RKO (cell line): ENCODE measurements at regions not wholly inside any gene's neighbourhood (a gene's known extent, or its start where the extent isn't known, plus 50 kb on each side); places are given as distances from the start of the nearest gene placed in this dataset.
A peak's percentile ranks its signal among the peaks of the same experiment; 100 is the strongest.

Experiments
- DNase-seq: peaks from one replicate; pipeline ENCODE4 v3.0.0-alpha.2; 2016; ENCODE audit warnings: low spot score

DNA sequence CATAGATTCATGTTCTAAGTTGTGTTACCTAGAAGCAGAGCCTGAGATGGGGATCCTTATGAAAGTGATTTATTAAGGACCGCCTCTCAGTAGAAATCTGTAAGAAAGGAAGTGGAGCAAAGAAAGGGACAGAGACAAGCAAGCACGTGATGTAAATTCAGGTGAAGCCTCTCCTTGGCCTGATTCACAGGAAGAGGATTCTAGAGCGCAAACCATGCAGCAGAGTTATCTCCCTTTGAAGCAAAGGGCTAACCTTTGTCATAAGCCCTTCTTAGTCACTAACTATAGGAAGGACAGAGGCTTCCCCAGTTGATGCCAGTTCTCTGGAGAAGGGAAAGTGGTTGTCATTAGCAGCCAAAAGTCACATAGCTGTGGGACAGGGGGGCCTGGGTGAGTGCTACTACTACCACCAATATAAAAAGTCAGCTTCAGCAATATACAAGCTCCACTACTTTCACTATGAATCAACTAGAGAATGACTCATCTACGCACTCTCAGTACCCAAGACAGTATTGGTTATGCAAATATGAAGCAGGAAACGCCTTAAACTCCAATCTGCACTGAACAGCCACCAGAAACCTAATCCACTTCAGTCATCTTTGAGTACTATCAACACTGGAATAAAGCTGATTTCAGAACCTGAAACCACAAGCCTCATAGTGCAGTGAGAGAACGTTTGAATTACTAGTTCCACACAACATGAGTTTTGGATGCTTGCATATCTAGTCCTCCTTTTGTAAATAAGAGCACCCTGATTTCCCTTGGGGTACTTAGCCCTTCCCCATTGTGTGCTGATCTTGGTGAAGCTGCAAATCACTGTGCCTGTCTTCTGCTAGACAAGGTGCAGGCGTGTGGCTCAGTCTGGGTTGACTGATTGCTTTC, 162.7 kb downstream of the ZNF608 start:
- DNase-seq = peak; percentile 54

DNA sequence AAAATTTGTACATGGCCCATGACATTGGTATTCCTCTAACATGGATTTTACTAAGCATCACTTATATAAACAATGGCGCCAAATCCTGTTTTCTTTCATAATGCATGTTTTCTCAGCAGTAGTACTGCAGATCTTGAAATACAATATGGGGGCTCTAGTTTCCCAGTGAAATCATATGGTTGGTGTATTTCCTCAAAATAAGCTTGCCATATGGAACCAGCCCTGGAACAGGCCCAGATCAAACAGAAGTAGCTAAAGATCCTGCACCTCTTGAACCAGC, 163.9 kb downstream of the ZNF608 start:
- no peak for DNase-seq

DNA sequence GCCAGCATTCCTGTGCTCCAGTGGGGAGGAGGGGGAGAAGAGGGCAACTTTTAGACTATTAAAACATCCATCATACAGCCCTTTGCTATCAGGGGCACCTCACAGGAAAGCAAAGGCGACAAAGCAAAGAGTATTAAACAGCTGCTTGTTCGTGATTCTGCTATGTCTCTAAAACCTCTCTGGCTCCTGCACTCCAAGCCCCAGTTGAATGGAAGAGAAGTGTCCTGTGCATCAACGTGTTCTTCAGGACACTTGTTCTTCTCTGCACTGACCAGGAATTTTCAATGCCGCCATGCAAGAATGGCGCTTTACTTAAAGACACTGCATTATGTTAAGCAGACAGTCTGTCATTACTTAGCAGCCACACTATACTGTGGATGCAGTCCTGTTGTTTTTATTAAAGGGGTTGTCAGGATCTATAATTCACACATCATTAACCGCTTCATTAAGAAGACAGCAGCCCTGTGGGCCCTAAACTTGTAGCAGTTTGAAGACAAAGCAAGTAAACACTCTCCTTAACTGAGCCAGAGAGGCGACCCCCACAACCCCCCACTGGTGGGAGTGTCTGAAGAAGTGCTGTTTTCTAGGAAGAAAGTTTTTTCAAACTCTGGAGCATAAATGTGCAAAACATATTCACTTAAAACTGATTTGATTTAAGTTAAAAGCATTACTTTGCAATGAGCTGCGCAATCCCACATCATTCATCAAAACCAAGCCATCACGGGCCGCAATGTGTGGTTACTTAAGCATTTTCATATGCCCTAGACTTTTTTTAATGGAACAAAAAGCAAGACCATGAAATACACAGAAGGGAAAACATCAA, 164.5 kb downstream of the ZNF608 start:
- DNase-seq = no peak

DNA sequence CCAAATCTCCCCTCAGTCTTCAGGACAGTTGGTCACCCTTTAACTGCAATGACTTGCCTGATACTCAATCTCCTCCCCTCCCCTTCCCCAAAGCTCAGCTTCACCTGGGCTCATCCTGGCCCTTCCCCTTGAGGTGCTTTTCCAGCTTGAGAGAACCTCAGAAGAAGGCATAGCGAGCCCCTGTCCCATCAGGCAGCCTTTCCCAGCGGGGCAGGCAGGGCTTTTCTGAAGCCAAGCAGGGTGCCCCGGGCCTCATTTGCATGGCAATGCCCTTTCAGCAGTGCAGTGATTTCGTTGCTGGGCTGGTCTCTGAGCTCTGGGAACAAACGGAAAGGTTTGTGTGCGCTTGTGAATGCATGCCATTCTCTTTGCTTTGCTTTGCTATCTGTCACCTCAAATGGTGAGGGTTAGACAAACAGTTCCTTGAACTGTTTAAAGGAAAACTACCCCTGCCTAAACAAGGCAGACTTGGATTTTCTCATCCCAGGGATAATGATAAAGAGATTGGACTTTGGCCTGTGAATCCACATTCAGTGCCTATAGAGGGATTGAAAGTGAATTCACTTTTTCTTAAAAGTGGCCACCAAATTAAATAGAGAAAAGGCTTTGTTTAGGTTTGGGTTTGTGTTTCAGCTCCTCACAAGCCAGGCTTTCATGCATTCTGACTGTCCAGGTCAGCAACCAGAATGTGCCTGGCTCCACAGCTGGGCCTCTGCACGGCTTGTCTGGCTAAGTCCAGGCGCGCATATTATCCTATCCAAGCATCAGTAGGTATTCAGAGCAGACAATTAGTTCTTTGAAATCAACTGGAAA, 165.3 kb downstream of the ZNF608 start:
- no peak for DNase-seq

DNA sequence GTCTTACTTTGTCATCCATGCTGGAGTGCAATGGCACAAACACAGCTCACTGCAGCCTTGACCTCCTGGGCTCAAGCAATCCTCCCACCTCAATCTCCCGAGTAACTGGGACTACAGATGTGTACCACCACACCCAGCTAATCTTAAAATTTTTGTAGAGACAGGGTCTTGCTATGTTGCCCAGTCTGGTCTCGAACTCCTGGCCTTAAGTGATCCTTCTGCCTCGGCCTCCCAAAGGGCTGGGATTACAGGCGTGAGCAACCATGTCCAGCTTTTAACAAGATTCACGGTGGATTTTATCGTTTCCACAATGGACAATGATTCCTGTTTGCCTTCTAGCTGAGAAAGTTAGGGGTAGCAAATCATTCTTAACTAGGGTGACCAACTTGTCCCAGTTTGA, 165.9 kb downstream of the ZNF608 start:
- DNase-seq = no peak

DNA sequence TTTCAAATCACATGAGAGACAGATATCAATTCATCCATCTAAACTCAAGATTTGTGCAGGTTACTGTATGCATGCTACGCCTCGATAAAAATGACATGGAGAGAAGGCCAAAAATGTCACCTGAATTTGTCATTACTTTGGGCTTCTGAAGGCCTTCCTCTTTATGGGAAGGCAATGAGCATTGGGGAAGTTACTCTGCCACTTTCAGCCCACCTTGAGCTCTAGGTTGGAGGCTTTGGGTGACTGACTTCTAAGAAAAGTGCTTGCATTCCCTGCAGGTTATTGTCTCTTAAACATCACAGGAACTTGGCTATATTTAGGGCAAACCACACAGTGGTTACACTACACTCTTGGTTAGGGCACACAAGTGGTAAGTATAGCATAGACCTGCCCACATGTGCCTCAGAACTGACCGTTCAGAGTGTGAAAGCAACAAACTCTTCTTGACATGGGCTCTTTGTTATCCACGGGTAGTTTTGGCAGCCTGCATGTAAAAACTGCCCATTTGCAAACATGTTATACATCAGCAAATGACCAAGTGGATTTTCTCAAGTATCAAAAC, 169.5 kb downstream of the ZNF608 start:
- no peak for DNase-seq

DNA sequence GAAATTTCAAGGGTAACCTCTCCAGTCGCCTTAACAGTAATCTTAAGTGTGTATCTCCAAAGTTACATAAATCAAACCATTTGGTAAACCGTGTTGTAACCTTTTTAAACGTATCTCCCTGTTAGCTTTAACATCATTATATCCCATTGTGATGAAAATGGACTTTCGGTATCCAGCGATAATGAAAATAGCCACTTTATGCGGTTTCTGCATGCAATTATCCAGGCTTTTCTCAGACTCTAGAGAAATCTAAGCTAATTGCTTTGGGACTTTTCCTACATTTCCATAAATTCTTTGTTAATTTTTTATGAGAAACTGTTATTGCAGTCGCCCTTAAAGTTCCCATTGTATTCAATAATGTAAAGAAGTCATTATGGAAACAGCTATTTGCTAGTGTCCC, 170.7 kb downstream of the ZNF608 start:
- no peak for DNase-seq

DNA sequence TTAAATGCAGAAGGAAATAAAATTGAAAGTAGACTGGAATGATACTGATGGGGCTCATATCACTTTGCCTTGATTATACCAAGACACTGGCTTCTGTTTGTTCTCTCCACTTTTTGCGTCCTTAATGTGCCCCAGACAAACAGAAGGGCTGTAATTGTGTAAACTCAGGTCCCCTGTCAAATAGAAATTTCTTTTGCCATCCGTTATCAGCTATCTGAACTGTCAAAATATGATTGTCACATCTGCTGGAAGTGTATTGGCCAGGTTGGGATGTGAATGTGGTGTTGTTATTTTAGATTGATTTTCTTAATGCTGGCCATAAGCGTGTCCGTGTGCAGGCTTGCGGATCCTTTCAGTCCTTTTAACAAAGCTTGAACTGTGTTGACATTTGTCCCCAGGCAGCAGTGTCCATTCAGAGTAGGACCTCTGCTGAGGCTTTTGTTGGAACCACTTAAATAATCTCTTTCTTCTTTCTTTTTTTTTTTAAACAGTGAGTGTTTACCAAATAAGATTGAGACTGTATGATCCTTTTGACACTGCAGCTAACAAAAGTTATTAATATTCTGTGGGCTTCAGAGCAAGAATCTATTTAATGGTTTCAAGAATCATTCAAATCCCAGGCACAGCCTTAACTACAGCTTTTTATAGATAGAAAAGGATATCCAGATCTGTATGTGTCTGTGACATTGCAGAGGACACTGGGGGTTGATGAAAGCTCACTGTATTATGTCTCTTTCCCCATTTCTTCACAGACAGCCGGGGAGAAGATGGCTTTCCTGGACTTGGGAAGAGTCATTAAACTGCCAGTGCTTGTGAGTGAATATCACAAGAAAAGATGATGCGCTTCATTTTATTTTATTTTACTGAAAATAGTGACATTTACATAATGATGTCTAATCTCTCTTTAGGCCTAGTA, 171.7 kb downstream of the ZNF608 start:
- no peak for DNase-seq

DNA sequence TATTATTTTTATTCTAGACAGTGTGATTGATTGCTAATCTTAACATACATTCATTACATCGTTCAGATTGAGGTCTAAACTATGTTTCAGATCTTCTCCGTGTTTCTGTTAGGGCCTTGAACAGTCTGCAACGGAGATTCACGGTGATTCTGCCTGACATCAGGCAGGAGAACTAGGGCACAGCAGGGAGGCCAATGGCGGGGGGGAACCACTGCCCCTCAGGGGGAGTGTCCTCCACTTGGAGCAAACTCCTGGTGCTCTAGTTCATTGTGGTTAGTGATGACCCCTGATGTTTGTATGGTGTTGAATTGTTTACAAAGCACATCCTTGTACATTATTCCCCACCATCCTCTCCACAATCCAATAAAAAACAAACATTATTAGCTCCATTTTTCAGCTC, 173.5 kb downstream of the ZNF608 start:
- no peak for DNase-seq

DNA sequence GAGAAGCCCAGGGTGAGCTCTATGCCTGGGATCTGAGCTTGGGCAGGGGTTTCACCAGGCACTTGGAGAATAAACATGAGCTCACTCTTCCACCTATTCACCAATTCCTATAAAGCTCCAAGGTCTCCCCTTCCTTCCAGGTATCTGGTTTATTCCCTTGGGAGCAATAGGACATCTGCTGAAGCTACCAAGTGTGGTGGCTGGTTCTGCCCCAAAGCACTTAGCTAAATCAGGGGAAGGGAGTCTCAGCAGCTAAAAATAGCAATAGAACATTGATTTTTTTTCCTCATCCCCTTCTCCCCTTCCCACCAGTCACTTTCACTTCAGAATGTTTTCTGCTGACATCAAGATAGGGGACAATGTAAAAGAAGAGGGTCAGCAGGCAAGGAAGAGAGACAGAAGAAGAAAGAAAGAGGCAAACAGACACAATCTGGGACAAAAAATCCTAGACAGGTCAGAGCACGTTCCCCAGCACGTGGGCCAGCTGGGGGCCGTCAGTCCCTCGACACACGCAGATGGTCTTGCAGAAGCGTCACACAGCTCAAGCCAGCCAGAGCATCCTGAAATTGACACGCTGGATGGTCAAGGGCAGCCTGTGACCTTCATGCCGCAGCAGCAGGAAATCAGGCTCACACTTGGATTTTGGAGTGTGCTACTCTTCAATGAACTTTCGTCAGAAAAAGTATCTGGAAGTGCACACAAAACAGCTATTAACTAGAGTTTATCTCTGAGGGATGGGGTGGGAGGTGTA, 176.0 kb downstream of the ZNF608 start:
- no peak for DNase-seq

DNA sequence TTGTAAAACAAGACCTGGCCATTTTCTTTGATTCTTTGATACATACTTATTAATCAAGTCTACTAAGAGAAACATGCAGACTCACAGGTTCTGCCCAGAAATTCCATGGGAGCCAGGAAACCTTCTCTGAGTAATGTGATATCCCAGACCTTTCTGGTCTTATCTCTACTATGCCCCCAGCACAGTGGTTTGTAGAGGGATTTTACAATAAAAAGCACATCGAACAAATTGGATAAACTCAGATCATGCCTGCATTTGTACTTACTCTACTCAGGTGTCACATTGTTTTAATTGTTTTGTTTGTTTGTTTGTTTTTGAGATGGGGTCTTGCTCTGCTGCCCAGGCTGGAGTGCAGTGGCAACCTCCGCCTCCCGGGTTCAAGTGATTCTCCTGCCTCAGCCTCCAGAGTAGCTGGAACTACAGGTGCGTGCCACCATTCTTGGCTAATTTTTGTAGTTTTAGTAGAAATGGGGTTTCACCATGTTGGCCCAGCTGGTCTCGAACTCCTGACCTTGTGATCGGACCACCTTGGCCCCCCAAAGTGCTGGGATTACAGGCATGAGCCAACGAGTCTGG, 179.5 kb downstream of the ZNF608 start:
- DNase-seq = no peak

DNA sequence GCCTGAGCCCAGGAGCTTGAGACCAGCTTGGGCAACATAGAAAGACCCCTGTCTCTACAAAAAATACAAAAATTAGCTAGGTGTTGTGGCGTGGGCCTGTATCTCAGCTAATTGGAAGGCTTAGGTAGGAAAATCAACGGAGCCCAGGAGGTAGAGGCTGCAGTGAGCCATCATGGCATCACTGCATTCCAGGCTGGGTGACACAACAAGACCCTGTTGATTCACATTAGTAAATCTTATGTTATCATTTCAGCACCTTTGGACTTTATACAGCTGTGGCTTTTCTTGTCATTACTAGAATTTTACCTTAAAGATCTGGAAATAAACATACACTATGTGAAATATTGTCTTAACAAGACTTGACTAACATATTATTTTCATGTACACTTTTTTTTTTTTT, 185.0 kb downstream of the ZNF608 start:
- DNase-seq = peak; percentile 18

DNA sequence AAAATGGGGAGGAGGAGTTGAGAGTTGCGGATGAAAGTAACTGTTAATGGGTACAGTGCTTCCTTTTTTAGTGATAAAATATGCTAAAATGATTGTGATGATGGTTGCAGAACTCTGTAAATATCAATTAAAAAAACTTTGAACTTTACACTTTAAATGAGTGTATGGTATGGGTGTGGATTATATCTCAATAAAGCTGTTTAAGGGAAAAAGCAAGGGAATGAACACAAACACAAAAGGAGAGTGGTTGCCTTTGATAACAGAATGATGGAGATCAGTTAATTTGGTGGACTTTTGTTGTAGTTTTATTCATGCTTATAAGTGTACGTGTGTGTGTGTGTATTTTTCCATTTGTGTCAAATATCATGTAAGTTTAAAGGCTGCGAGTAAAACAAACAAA, 186.1 kb downstream of the ZNF608 start:
- DNase-seq = no peak

DNA sequence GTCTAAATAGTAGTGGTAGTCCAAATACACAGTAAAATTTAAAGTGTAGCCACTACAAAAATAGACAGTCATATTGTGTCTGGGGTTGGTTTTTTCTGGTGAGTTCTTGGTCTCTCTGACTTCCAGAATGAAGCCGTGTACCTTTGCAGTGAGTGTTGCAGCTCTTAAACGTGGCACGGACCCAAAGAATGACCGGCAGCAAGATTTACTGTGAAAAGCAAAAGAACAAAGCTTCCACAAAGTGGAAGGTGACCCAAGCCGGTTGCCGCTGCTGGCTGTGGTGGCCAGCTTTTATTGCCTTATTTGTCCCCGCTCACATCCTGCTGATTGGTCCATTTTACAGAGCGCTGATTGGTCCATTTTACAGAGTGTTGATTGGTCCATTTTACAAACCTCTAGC, 188.7 kb downstream of the ZNF608 start:
- no peak for DNase-seq

DNA sequence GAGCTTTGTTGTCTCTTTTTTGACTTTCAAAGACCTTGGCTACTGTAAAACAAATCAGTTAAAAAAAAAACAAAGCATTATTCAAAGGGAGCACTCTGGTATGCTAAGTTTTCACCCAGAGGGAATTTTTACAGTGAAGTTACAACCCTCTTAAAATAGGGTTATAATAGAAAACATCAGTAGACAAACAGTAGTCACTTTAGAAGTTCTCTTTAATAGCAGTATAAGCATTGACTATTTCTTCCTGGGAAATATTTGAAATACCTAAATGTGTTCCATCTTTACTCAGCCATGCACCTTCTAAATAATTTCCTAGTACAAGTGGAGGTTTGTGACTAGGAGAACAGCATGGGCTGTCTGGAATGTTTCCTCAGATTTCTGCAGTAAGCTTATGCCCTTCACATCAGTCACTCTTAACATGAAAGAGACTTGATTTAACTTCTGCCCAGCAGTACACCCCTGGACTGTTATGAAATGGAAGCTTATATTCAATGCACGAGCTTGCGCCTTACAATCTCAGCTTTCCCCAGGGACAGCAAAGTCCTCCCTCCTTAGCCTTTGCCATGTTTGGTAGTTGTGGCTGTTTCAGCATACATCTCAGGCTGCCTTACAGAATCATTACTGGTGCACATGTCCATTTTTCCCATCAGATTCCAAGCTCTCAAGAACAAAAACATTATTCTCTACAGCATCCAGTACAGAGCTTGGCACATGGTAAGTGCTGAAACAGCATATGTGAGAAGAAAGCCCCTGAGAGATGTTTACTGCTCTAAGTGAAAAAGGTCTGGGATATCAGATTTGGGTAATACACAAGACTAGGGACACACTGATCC, 191.5 kb downstream of the ZNF608 start:
- DNase-seq = no peak

DNA sequence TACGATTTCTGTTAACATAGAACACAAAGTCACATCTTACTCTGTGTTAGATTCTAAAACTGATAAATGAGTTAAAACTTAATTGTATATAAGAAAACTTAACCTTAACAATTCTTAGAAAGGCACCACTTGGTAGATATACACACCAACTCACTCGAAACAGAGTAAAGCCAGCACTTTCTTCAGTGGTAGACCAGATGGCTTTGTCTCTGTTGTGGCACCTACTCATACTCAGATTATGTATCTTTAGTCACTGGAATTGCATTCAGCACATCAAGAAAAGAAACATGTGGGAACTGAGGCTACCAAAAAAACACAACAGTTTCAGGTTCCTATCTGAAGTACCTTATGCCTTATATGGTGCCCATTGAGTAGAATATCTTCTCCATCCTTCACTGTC, 192.5 kb downstream of the ZNF608 start:
- DNase-seq = no peak

DNA sequence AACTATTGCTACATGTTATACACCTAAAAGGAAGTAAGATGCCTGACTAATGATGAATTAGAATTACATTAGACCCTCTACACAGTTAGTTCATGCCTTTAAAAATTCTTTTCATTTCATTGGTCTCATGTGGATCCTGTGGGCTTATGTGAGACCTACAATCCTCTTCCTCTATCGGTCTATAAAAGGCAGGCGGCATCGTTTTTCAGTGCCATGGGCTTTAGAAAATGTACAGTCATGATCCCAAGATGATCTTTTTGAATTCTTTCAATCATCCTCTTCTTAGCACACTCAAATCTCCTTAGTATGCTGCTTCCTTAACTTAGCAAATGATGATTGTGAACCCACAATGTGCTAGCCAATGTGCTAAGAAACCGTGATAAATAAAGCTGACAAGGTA, 193.9 kb downstream of the ZNF608 start:
- DNase-seq = no peak

DNA sequence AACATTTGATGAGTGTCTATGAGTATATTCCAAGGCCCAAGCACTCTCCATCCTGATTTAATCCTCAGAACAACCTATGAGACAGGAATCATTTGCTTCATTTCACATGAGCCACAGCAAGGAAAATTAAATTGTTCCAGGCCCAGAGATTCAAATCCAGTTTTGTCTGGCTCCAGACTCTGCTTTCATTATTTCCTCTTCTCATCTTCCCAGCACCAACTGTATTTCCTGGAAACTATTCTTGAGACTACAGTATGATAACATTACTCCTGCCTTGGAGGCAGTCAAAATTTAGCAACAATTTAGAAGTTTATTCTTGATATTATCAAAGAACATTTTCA, 194.5 kb downstream of the ZNF608 start:
- DNase-seq = no peak

DNA sequence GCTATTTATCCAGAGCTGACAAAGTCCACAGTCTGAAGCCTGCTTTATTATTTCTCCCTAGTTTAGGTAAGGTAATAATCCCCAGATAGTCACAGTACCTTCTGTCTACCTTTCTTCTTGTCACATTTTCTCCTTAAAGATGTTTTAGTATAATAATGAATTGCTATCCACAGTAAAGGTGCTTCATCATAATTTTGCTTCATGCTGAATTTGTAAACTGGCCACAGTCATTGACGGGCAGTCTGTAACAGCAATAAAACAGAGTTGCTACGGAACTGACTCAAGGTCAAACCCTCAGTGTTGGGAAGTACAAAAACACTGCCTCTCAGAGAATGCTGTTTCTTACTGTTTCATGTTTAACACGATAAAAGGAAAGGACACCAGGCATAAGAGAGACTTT, 195.7 kb downstream of the ZNF608 start:
- DNase-seq = no peak
